Neural progenitor cell (in vitro differentiated cells): ENCODE measurements at regions not wholly inside any gene's neighbourhood (a gene's known extent, or its start where the extent isn't known, plus 50 kb on each side); places are given as distances from the start of the nearest gene placed in this dataset.

Experiments
- DNase-seq: peaks from one replicate; pipeline ENCODE4 v3.0.0-alpha.2; 2016; ENCODE audit warnings: low spot score
- H2AFZ ChIP-seq: fragments of 200-600 bp; sonication (generic); replicated peaks from 2 replicates; pipeline ENCODE4 v1.6.1; 2016; ENCODE audit warnings: antibody characterized with exemption
- H3F3A ChIP-seq: fragments of 200-600 bp; sonication (generic); 2 replicates; pipeline ENCODE4 v1.6.1; 2016; ENCODE audit warnings: antibody characterized with exemption, low read depth
- H3K27ac ChIP-seq: fragments of 200-600 bp; sonication (generic); 2 replicates; pipeline ENCODE4 v1.5.1; 2016; ENCODE audit warnings: mild to moderate bottlenecking
- H3K27me3 ChIP-seq: fragments of 200-600 bp; sonication (generic); 2 replicates; pipeline ENCODE4 v1.6.1; 2016; ENCODE audit warnings: mild to moderate bottlenecking, moderate library complexity
- H3K36me3 ChIP-seq: fragments of 200-600 bp; sonication (generic); 2 replicates; pipeline ENCODE4 v1.5.1; 2016
- H3K4me1 ChIP-seq: fragments of 200-600 bp; sonication (generic); 2 replicates; pipeline ENCODE4 v1.6.1; 2016; ENCODE audit warnings: mixed run types
- H3K4me2 ChIP-seq: fragments of 200-600 bp; sonication (generic); 2 replicates; pipeline ENCODE4 v1.6.1; 2016
- H3K4me3 ChIP-seq: fragments of 200-600 bp; sonication (generic); 2 replicates; pipeline ENCODE4 v1.5.1; 2016
- H3K79me2 ChIP-seq: fragments of 200-600 bp; sonication (generic); 2 replicates; pipeline ENCODE4 v1.6.1; 2016; ENCODE audit warnings: low read depth
- H3K9ac ChIP-seq: fragments of 200-600 bp; sonication (generic); 2 replicates; pipeline ENCODE4 v1.6.1; 2016
- H3K9me3 ChIP-seq: fragments of 200-600 bp; sonication (generic); 2 replicates; pipeline ENCODE4 v1.5.1; 2016; ENCODE audit warnings: low read depth
- H4K20me1 ChIP-seq: fragments of 200-600 bp; sonication (generic); 2 replicates; pipeline ENCODE4 v1.6.1; 2016; ENCODE audit warnings: low read depth
- H3K27ac Mint-ChIP-seq: 3 replicates; pipeline ENCODE4 v1.8.0; 2021; ENCODE audit warnings: mixed read lengths
- H3K27me3 Mint-ChIP-seq: 2 replicates; pipeline ENCODE4 v1.8.0; 2022; ENCODE audit warnings: low read depth, mild to moderate bottlenecking, inconsistent platforms, moderate library complexity, mixed read lengths; ENCODE audit not compliant: insufficient read depth
- H3K36me3 Mint-ChIP-seq: 3 replicates; pipeline ENCODE4 v1.8.0; 2021; ENCODE audit warnings: mixed read lengths
- H3K4me1 Mint-ChIP-seq: 3 replicates; pipeline ENCODE4 v1.8.0; 2021; ENCODE audit warnings: mixed read lengths
- H3K4me3 Mint-ChIP-seq: 3 replicates; pipeline ENCODE4 v1.8.0; 2021; ENCODE audit warnings: mild to moderate bottlenecking, moderate library complexity, mixed read lengths
- H3K9me3 Mint-ChIP-seq: 3 replicates; pipeline ENCODE4 v1.8.0; 2020; ENCODE audit warnings: mixed read lengths
- CTCF ChIP-seq: fragments of 200-600 bp; sonication (generic); IDR thresholded peaks from 2 replicates; pipeline ENCODE4 v1.5.1; 2017; ENCODE audit warnings: antibody characterized with exemption, mild to moderate bottlenecking
- EZH2 ChIP-seq: fragments of 200-600 bp; sonication (generic); IDR thresholded peaks from 2 replicates; pipeline ENCODE4 v1.6.1; 2017; ENCODE audit warnings: antibody characterized with exemption, mild to moderate bottlenecking, moderate library complexity
- EZH2phosphoT487 ChIP-seq: fragments of 200-600 bp; sonication (generic); IDR thresholded peaks from 2 replicates; pipeline ENCODE4 v1.6.1; 2017; ENCODE audit warnings: antibody characterized with exemption

GRCh38 chr11:21888814-21889213 is 304.1 kb upstream of the ANO5 start:
- no peak overlapping the region for H3K4me3 ChIP-seq
- H3K27ac Mint-ChIP-seq, result no peak overlapping the region
- H3F3A ChIP-seq, result no peaks in the 10 kb centered on the region
- H3K36me3 Mint-ChIP-seq, result no peaks in the 10 kb centered on the region
- no peaks in the 10 kb centered on the region for H3K27me3 Mint-ChIP-seq
- H4K20me1 ChIP-seq, result no peaks in the 10 kb centered on the region
- no peak overlapping the region for H2AFZ ChIP-seq
- H3K79me2 ChIP-seq, result no peaks in the 10 kb centered on the region
- no peaks in the 10 kb centered on the region for H3K9me3 Mint-ChIP-seq
- H3K4me2 ChIP-seq, result no peak overlapping the region
- no peak for DNase-seq
- no peaks in the 10 kb centered on the region for H3K27me3 ChIP-seq
- H3K9me3 ChIP-seq, result no peaks in the 10 kb centered on the region
- H3K27ac ChIP-seq, result no peak overlapping the region
- TF ChIP-seq EZH2phosphoT487, result no peak
- TF ChIP-seq EZH2, result no peak
- TF ChIP-seq CTCF, result no peak
- H3K4me1 ChIP-seq, result no peaks in the 10 kb centered on the region
- H3K4me3 Mint-ChIP-seq, result no peak overlapping the region
- peaks cover 33% of the 10 kb centered on the region for H3K4me1 Mint-ChIP-seq
- no peak overlapping the region for H3K9ac ChIP-seq
- H3K36me3 ChIP-seq, result no peaks in the 10 kb centered on the region

- peaks cover 10% of the 10 kb centered on the region for H3K4me1 ChIP-seq
- TF ChIP-seq EZH2, result no peak
- TF ChIP-seq EZH2phosphoT487, result no peak
- no peak for TF ChIP-seq CTCF
- Mint-ChIP-seq H3K27me3 (no peaks in the 10 kb centered on the region), H3K4me1 (peaks cover 35% of the 10 kb centered on the region), H3K4me3 (no peak overlapping the region), H3K27ac (no peak overlapping the region), H3K9me3 (no peaks in the 10 kb centered on the region), H3K36me3 (no peaks in the 10 kb centered on the region)
- H3K4me2 ChIP-seq, result no peak overlapping the region
- no peak overlapping the region for H2AFZ ChIP-seq
- H4K20me1 ChIP-seq, result no peaks in the 10 kb centered on the region
- no peak for DNase-seq
- no peaks in the 10 kb centered on the region for H3K79me2 ChIP-seq
- H3K9me3 ChIP-seq, result no peaks in the 10 kb centered on the region
- no peaks in the 10 kb centered on the region for H3F3A ChIP-seq
- no peak overlapping the region for H3K9ac ChIP-seq
- no peaks in the 10 kb centered on the region for H3K27me3 ChIP-seq
- no peaks in the 10 kb centered on the region for H3K36me3 ChIP-seq
- H3K4me3 ChIP-seq, result no peak overlapping the region
- no peak overlapping the region for H3K27ac ChIP-seq
Measured at GRCh38 chr11:21892736-21893564, 299.9 kb upstream of the ANO5 start.

GRCh38 chr11:21893565-21893867 is 299.4 kb upstream of the ANO5 start:
- Mint-ChIP-seq H3K36me3 (no peaks in the 10 kb centered on the region), H3K27ac (no peak overlapping the region), H3K27me3 (no peaks in the 10 kb centered on the region), H3K9me3 (no peaks in the 10 kb centered on the region), H3K4me1 (peaks cover 32% of the 10 kb centered on the region), H3K4me3 (no peak overlapping the region)
- Histone ChIP-seq H3K36me3 (no peaks in the 10 kb centered on the region), H3K4me3 (no peak overlapping the region), H3K9ac (no peak overlapping the region), H3K27me3 (no peaks in the 10 kb centered on the region), H3K79me2 (no peaks in the 10 kb centered on the region), H3K27ac (no peak overlapping the region), H3K4me2 (no peak overlapping the region), H4K20me1 (no peaks in the 10 kb centered on the region), H2AFZ (no peak overlapping the region), H3F3A (no peaks in the 10 kb centered on the region), H3K4me1 (peaks cover 10% of the 10 kb centered on the region), H3K9me3 (no peaks in the 10 kb centered on the region)
- TF ChIP-seq EZH2phosphoT487, result no peak
- no peak for TF ChIP-seq CTCF
- TF ChIP-seq EZH2, result no peak
- DNase-seq, result no peak
